HG03095 (cell line): ENCODE measurements at regions not wholly inside any gene's neighbourhood (a gene's known extent, or its start where the extent isn't known, plus 50 kb on each side); places are given as distances from the start of the nearest gene placed in this dataset.

Source experiments
- ATAC-seq: cut with Tn5 transposase; IDR thresholded peaks from one replicate; pipeline ENCODE4 v1.9.1; 2021; ENCODE audit warnings: moderate library complexity; ENCODE audit not compliant: unreplicated experiment

DNA sequence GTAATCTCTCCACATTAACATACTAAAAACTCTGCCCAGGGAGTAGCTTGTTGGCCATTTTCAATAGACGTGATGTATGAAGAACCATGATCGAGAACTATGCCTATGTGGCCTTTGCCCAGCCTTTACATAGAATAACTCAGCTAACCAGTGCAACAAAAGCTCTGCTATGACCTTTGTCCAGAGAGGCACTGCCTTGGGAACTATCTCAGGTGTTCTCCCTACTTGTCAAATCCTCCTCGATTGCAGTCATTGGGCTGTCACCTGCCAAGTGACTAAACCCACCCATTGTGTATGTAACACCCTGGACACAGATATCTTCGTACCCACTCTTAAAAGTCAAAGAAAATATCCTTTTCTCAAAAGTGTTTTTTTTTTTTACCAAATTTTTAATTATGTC, 610.3 kb upstream of the GALNTL6 start:
- ATAC-seq, result no peak

DNA sequence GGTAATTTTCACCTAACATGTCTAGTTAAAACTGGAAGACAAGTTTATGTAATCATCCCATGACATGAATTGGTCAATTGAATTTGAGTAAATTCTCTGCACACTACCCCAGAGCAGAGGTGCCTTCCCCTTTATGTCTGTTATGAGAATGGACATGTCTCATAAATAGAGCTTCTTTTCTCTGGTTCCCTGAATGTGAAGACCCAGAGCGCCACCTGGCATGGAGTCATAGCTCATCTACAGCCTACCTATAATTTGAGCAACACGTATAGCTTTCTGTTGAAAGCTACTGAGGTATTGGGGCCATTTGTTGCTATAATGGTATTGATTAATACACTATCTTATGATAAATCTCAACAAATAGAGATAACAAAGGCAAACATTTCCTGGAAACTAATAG, 626.5 kb upstream of the GALNTL6 start:
- no peak for ATAC-seq

DNA sequence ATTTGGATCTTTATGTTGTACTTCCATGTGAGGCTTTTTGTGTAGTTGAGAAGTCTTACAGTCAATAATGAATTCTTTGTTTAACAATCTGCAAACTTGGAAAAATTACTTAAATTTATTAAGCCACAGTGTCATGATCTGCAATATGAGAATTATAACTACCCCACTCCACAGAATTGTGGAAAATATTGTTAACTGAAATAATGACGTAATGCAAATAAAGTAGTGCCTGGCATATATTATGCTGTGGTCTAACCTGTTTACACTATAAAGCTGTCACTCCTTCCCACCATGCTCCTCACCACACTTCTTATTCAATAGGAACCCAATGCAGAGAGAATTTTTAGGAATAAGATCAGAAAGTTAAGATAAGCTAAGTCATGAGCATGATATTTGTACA, 632.1 kb upstream of the GALNTL6 start:
- no peak for ATAC-seq

DNA sequence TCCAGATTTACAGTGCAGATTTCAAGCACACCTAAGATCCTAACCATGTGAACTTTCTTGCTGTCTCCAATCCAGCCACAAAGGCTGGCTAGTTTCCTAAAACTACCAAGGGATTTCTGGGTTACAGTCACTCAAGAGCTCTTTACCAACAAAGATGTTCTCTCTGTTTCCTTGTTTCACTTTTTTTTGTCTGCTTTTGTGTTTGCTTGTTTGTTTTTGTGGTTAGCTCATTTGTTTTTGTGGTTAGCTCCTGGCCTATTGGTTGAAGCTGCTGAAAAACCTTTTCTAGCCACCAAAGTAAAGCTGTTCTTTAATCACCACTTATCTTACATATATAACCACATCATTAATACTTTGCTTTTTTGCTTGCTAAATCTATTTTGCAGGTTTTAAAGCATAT, 642.5 kb upstream of the GALNTL6 start:
- ATAC-seq, result no peak

DNA sequence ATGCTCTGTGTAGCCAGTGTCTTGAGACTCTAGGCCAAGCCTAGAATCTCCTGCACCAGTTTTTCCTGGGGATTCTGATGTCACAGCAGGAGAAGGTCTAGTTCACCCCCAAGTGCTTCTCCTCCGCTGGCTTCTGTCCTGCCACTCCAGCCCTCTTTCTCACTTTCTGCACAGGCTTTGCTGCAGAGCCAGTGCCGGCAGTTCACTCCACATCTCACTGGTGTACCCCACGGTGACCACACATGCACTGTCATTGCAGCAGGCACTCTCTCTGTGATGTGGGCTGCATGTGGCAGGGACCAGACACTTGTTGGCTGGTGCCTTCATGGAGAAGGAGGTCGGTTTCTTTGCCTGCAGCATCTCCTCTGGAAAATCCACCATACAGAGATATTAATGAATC, 643.8 kb upstream of the GALNTL6 start:
- no peak for ATAC-seq

DNA sequence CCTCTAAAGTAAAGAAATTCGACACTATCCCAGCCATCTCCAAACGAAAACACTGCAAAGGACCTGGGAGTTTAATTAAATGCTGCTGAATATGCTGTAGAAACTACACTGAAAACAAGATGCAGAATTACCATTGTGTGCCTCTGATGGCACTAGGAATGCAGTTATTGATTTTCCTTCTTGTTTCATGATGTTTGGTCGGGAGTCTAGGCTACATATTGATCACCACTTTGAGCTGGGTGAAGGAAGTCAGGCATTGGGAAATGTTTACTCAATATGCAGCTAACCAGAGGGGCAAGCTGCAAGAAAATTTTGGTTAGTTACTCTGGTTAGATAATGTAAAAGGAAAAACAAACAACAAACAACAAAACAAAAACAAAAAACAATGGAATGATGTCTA, 650.7 kb upstream of the GALNTL6 start:
- no peak for ATAC-seq

DNA sequence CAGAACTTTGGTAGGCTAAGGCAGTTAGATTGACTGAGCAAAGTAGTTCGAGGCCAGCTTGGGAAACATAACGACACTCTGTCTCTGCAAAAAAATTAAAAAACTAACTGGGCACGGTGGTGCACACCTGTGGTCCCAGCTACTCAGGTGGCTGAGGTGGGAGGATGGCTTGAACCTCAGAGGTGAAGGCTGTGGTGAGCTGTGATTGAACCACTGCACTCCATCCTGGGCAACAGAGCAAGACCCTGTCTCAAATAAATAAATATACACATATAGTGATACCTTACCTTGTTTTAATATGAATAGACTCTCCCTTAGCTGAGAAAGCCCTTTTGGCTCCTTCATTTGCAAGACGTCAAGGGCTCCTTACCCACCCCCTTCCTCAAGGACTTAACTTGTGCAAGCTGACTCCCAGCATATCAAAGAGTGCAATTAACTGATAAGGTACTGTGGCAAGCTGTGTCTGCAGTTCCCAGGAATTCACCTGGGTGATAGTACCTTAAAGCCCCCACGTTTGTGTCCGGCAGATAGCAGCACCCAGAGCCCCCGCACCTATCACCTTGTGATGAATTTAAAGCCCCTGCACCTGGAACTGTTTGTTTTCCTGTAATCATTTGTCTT, 655.6 kb upstream of the GALNTL6 start:
- no peak for ATAC-seq

DNA sequence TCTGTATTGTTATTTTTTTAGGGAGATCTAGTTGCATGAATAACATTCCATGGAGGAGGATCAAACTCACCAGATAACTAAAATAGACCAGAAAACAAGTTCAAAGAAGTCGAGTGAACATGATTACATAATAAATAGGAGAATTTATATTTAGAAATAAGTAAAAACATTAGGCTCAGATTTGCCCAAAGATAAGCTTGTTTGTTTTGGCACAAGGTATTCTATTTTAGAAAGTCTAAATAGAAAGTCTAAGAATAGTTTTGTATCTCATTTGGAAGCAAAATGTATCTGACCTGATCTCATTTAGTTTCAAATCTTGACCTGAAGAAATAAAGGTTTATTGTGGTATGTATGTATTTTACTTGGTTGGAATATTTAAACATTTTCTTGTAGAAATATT, 670.6 kb upstream of the GALNTL6 start:
- no peak for ATAC-seq

DNA sequence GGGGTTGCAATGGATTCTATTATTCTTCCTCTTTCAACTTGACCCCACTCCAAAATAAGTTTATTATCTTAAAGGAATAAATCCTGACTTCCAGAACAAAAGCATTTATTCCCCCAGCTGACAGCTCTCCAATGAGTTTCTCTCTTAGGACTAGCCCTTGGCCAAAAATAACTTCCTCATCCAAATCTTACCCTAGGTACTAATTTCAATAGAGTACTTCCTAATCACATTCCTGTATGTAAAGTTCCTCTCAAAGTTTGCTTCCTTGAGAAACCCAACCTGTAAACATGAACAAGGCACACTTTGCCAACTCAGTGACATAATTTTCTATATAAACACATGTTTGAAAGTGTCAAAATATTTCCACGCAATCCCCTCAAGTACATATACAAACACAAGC, 671.2 kb upstream of the GALNTL6 start:
- ATAC-seq, result no peak

DNA sequence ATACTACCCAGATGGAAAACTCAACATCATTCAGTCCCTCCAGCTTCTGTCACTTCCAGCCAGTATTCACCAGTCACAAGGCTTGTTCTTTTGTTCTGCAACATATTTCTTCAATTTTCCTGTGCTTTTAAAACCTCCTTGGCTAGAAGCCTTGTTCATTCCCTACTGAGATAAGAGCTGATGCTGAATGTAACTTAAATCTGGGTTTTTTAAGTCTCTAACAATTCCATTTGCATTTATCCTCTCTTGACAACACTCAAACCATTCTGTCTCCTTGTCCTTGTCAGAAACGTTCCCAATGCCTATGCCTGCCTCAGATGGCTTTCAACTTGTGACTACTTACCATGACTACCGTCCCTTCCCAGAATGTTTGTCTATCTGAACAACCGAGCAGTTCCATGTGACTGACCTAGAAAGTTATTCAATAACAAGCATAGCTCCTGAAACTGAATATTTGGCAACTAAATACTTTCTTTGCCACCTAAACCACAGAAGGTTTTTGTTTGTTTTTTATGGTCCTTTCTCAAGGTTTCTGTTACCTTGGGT, 682.9 kb upstream of the GALNTL6 start:
- ATAC-seq, result no peak

DNA sequence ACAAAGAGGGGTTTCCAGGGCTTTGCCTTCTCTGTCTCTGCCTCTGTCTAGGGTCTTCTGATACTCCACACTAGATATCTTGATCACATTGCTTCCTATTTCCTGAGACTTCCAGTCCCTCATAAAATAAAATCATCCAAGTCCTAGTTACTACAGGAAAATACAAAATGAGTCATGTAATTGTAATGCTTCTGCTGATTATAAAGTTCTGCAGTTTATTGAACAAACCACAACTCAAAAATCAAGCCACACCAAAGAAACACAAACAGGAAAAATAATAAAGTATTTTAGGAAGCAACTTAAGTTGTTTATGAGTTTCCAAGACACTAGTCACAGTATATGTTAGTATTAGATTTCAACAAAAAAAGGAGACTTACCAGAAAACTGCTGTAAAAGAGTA, 695.1 kb upstream of the GALNTL6 start:
- ATAC-seq, result no peak

DNA sequence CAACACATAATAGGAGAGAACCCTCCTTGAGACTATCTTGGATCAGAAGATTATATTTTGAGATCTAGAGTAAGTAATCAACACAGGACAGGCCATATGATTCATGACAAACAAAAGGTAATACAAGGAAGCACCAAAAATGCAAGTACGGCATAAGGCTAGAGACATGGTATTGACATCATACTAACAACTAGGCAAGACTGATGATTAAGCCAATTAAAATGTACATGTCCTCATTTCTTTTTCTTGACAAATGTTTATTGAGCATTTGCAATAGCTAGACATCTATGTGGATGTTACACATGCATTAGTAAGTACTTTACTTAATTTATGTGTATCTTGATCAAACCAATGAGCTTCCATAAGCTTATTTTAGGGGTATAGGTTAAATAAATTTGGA, 695.7 kb upstream of the GALNTL6 start:
- ATAC-seq, result no peak

DNA sequence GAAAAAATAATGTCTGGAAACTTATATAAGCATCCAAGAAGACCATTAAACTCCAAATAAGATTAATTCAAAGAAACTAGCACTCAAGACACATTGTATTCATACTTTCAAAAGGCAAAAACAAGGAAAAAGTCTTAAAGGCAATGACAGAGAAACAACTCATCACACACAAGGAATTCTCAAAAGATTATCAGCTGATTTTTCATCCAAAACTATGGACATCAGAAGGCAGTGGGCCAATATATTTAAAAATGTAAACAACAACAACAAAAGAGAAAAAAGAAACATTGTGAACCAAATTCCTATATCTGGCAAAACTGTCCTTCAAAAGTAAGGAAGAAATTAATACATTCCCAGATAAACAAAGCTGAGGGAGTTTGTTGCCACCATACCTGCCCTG, 711.4 kb upstream of the GALNTL6 start:
- ATAC-seq, result no peak

DNA sequence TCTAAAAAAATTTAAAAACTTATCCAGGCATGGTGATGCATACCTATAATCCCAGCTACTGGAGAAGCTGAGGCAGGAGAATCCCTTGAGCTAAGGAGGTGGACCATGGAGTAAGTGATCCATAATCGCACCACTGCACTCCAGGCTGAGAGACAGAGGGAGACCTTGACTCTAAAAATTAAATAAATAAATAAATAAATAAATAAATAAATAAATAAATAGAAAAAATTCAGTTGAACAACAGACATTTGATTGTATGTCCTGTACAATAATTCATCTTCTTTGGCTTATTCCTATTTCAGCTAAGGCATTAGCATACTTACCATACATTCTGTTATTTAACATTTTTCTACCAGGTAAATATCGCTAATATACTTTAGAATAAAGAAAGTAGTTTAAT, 726.1 kb upstream of the GALNTL6 start:
- no peak for ATAC-seq

DNA sequence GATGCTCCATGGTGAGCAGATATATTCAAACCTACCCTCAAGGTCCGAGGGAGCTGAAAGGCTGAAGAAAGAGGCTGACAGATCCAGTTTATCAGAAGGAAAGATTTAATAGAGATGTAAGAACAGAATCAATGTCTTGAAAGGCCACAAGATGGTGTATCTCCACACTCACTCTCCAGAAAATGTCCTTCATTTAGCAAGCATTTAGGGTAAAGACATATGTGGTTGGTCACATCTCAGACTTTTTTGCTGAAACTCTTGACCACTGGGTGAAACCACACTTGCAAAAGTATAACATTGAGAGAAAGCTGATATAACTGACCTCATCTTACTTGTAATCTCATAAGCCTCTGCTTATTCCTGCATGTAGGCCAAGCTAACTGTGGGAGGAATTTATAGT, 745.8 kb upstream of the GALNTL6 start:
- ATAC-seq, result no peak

DNA sequence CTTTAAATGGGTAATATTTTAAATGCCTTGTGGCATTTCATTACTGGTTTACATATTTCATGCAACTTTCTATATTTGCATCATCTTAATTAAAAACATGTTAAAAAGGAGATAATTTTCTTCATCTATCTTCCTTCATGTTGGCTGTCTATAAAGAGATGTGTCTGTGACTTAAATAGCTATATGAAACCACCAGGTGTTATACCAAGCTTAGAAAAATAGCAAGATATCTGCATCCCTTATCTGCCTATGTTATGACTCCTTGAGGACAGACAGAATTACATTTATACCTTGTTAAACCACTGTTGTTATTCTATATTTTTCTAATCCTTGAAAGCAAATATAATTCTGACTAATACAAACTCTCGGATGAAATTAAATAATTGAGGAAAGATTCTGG, 763.8 kb upstream of the GALNTL6 start:
- no peak for ATAC-seq

DNA sequence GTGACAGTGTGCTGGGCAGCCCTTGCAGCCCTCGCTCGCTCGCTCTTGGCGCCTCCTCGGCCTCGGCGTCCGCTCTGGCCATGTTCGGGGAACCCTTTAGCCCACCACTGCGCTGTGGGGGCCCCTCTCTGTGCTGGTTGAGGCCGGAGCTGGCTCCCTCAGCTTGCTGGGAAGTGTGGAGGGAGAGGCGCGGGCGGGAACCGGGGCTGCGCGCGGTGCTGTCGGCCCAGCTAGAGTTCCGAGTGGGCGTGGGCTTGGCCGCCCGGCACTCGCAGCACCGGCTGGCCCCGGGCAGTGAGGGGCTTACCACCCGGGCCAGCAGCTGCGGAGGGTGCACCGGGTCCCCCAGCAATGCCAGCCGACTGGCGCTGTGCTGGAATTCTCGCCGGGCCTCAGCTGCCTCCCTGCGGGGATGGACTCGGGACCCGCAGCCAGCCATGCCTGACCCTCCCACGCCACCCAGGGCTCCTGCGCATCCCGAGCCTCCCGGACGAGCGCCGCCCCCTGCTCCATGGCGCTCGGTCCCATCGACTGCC, 770.1 kb upstream of the GALNTL6 start:
- no peak for ATAC-seq

DNA sequence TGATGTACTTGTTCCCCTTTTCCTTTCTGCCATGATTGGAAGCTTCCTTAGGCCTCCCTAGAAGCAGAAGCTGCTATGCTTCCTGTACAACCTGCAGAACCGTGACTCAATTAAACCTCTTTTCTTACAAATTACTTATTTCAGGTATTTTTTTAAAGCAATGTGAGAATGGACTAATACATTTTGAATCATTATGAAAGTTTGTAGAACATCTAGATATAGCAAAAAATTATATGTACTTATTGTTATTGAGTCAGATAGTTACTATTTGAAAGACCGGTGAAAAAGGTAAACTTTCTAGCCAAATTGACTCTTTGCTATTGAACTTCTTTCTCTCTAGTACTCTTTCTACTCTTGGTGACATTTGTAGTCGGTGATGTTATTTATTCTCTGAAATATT, 777.3 kb upstream of the GALNTL6 start:
- ATAC-seq, result no peak

DNA sequence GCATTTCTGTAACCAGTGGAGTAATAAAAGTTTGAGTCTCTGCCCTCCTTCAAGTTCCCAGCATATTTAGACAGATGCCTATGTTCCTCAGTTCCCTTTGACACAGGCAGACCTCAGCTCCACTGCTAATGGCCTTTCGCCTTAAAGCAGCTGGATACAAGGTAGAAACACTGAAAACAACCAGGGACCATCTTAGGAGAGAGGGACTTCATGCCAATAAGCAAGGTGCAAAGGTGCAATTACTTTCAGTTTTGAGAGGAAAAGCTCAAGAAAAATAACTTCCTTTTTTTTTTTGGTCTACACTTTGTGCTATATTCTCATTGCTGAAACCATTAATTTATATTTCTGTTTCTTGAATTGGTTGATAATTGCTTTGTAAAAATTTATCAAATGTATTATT, 781.9 kb upstream of the GALNTL6 start:
- no peak for ATAC-seq

DNA sequence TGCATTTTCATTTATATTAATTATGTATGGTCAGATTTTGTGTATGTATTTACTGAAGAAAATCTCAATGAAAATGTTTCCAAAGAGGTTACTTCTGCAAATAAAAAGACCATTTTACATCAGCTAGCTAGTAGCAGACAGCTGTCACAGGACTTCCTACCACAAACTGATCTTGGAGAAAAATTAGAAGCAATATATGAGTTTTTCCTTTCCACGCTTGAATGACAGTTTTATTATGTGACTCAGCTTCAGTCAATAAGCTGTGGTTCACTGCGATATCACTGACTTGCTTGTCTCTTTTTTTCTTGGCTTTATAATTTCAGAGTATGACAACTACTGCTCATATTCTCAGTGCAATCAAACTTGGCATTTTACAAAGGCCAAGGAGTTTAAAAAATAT, 787.4 kb upstream of the GALNTL6 start:
- no peak for ATAC-seq

DNA sequence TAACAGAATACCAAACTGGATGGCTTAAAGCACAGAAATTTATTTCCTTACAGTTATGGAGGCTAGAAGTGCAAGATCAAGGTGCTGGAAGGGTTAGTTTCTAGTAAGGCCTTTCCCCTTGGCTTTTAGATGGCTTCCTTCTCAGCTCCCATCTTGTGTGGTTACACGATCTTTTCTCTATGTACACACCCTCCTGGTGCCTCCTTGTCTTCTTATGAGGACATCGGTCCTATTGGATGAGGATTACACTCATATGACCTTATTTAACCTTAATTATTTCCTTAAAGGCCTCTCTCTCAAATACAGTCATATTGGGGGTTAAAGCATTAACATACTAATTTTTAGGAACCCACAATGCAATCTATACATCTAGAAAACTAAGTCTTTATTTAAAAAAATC, 787.9 kb upstream of the GALNTL6 start:
- ATAC-seq, result no peak

DNA sequence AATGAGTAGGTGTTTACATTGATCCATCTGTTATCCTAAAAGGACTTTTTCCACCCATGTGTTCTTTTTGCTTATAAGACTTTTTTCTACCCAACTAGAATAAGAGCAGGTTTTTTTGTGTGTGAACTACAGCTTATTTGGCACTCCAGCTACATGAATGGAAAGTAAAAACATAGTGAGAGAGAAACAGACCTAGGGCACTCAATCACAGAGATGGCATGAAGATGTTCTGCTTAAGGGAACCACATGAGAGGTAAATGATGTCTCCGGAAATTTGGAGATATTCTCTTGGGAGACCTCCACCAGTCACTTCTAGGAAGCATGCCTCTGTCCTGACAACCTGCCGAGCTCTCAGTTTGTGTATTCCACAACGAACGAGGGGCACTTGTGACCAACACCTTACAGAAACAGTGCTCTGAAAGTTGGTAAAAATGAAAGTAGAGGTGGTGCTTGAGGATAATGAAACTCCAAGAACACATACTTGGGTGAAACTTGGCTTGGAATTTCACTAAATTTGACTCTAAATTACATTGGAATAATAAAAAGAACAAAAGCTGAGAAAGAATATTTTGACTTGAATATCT, 788.4 kb upstream of the GALNTL6 start:
- no peak for ATAC-seq

DNA sequence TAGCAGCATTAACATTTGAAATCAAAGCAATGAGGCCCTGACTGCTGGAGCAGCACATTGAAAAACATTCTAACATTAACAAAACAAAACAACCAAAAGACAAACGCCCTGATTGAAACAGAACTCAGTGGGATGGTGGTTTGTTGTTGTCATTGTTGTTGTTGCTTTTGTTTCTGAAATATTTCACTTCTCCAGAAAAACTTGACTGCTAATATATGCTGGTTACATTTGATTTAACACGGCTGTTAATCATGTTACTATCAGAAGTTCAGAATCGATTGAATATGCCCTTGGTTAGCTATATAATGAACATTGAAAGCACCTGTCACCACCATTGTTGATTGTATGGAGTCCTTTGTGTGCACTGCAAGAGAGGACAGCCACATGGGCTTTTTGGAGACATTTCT, 790.4 kb upstream of the GALNTL6 start:
- no peak for ATAC-seq
